ENCODE measurements at regions not wholly inside any gene's neighbourhood (a gene's known extent, or its start where the extent isn't known, plus 50 kb on each side); places are given as distances from the start of the nearest gene placed in this dataset.

- FAIRE-seq (no peak), DNase-seq (ENCODE audit: low read depth) (no peak)
- Histone ChIP-seq H3K4me3 (ENCODE audit: low read depth, low read length) (no peak overlapping the region), H3K27me3 (ENCODE audit: control insufficient read depth, insufficient read depth, low read length) (peaks cover 1% of the 10 kb centered on the region), H3K36me3 (ENCODE audit: control insufficient read depth, insufficient read depth, low read length) (no peaks in the 10 kb centered on the region)
- no peak for TF ChIP-seq CTCF (IDR thresholded peaks at IDR 0.05; ENCODE audit: insufficient read depth, low read length, severe bottlenecking)
Measured at GRCh38 chr1:219783605-219784235, 144.6 kb downstream of the SLC30A10 start.

GRCh38 chr1:219782929-219783328, 145.4 kb downstream of the SLC30A10 start:
- no peaks in the 10 kb centered on the region for H3K36me3 ChIP-seq (ENCODE audit: control insufficient read depth, insufficient read depth, low read length)
- TF ChIP-seq CTCF (IDR thresholded peaks at IDR 0.05; ENCODE audit: insufficient read depth, low read length, severe bottlenecking), result no peak
- DNase-seq (ENCODE audit: low read depth) (no peak), FAIRE-seq (no peak)
- H3K27me3 ChIP-seq (ENCODE audit: control insufficient read depth, insufficient read depth, low read length), result peaks cover 1% of the 10 kb centered on the region
- no peak overlapping the region for H3K4me3 ChIP-seq (ENCODE audit: low read depth, low read length)

GRCh38 chr1:219782311-219782710, 146.0 kb downstream of the SLC30A10 start:
- H3K27me3 ChIP-seq (ENCODE audit: control insufficient read depth, insufficient read depth, low read length), result peaks cover 1% of the 10 kb centered on the region
- no peak for DNase-seq (ENCODE audit: low read depth)
- FAIRE-seq, result no peak

GRCh38 chr1:219781491-219781890, 146.9 kb downstream of the SLC30A10 start:
- no peak overlapping the region for H3K4me3 ChIP-seq (ENCODE audit: low read depth, low read length)
- FAIRE-seq (no peak), DNase-seq (ENCODE audit: low read depth) (no peak)
- TF ChIP-seq CTCF (IDR thresholded peaks at IDR 0.05; ENCODE audit: insufficient read depth, low read length, severe bottlenecking), result no peak
- no peaks in the 10 kb centered on the region for H3K36me3 ChIP-seq (ENCODE audit: control insufficient read depth, insufficient read depth, low read length)
- H3K27me3 ChIP-seq (ENCODE audit: control insufficient read depth, insufficient read depth, low read length), result peaks cover 1% of the 10 kb centered on the region

More at GRCh38 chr1:219782311-219782710, 146.0 kb downstream of the SLC30A10 start:
- Histone ChIP-seq H3K4me3 (ENCODE audit: low read depth, low read length) (no peak overlapping the region), H3K36me3 (ENCODE audit: control insufficient read depth, insufficient read depth, low read length) (no peaks in the 10 kb centered on the region)
- TF ChIP-seq CTCF (IDR thresholded peaks at IDR 0.05; ENCODE audit: insufficient read depth, low read length, severe bottlenecking), result no peak

GRCh38 chr1:219778793-219779369, 149.5 kb downstream of the SLC30A10 start:
- Histone ChIP-seq H3K36me3 (ENCODE audit: control insufficient read depth, insufficient read depth, low read length) (no peaks in the 10 kb centered on the region), H3K4me3 (ENCODE audit: low read depth, low read length) (no peak overlapping the region), H3K27me3 (ENCODE audit: control insufficient read depth, insufficient read depth, low read length) (peaks cover 1% of the 10 kb centered on the region)
- DNase-seq (ENCODE audit: low read depth) (no peak), FAIRE-seq (no peak)
- TF ChIP-seq CTCF (IDR thresholded peaks at IDR 0.05; ENCODE audit: insufficient read depth, low read length, severe bottlenecking), result no peak

GRCh38 chr1:219778110-219778509, 150.2 kb downstream of the SLC30A10 start:
- Histone ChIP-seq H3K4me3 (ENCODE audit: low read depth, low read length) (no peak overlapping the region), H3K36me3 (ENCODE audit: control insufficient read depth, insufficient read depth, low read length) (no peaks in the 10 kb centered on the region), H3K27me3 (ENCODE audit: control insufficient read depth, insufficient read depth, low read length) (peaks cover 1% of the 10 kb centered on the region)
- no peak for DNase-seq (ENCODE audit: low read depth)
- TF ChIP-seq CTCF (IDR thresholded peaks at IDR 0.05; ENCODE audit: insufficient read depth, low read length, severe bottlenecking), result no peak
- no peak for FAIRE-seq
